ENCODE measurements at regions not wholly inside any gene's neighbourhood (a gene's known extent, or its start where the extent isn't known, plus 50 kb on each side); places are given as distances from the start of the nearest gene placed in this dataset.

DNA sequence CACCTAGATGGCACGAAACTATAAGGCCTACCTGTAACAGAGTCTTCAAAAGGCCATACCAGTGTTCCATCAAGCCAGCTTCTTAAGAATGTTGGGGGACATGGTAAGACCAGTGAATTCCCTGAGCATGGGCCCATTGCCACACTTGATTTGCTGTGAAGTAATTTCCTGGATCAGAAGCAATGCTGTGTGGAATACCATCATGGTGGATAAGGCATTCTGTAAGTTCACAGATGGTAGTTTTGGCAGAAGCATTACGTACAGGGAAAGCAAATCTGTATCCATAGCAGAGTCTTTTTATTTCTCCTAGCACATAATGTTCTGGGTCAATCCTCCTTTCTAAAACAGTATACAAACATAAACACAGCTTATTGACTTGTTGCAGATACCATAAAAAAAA lies 89.1 kb upstream of the MAST4 start:
- H3K4me3 ChIP-seq = no peak overlapping the region
- no peaks in the 10 kb centered on the region for H3K36me3 ChIP-seq
- no peaks in the 10 kb centered on the region for H3K9me3 ChIP-seq (ENCODE audit: low read depth)
- H3K27me3 ChIP-seq = no peaks in the 10 kb centered on the region
- peaks cover 5% of the 10 kb centered on the region for H3K9me3 Mint-ChIP-seq
- no peaks in the 10 kb centered on the region for H3K36me3 Mint-ChIP-seq
- H3K27ac ChIP-seq = no peak overlapping the region
- H3F3A ChIP-seq (ENCODE audit: low read depth) = no peaks in the 10 kb centered on the region
- DNase-seq (ENCODE audit: low spot score) = no peak
- H3K27ac Mint-ChIP-seq = no peak overlapping the region
- H3K9ac ChIP-seq = no peak overlapping the region
- no peak overlapping the region for H3K4me2 ChIP-seq
- H3K4me1 Mint-ChIP-seq = no peaks in the 10 kb centered on the region
- no peak overlapping the region for H3K4me3 Mint-ChIP-seq
- H3K27me3 Mint-ChIP-seq (ENCODE audit: insufficient read depth, low read depth) = peaks cover 10% of the 10 kb centered on the region
- TF ChIP-seq CTCF (IDR thresholded peaks at IDR 0.05) = no peak
- TF ChIP-seq EZH2 (IDR thresholded peaks at IDR 0.05) = no peak
- TF ChIP-seq EZH2phosphoT487 (IDR thresholded peaks at IDR 0.05) = no peak
- no peaks in the 10 kb centered on the region for H3K79me2 ChIP-seq (ENCODE audit: low read depth)
- H2AFZ ChIP-seq (replicated peaks) = no peak overlapping the region
- no peaks in the 10 kb centered on the region for H3K4me1 ChIP-seq
- H4K20me1 ChIP-seq (ENCODE audit: low read depth) = no peaks in the 10 kb centered on the region

DNA sequence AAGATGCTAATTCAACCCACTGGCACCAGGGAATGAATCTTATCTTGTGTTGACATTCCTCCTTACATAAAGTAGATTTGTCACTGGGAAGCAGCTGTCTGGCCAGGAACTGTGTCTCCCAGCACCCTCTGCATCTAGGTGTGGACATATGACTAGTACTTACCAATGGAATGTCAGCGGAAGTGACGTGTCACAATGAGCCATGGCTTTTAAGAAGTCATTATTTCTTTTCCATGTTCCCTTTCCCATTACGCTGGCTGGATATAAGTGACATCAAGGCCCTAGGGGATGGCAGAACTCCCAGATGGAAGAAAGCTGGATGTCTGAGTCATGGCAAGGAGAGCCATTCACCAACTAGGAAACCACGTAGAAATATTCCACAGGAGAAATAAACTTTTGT lies 84.7 kb upstream of the MAST4 start:
- Histone ChIP-seq H4K20me1 (ENCODE audit: low read depth) (no peaks in the 10 kb centered on the region), H3K4me1 (peaks cover 4% of the 10 kb centered on the region), H3K79me2 (ENCODE audit: low read depth) (no peaks in the 10 kb centered on the region), H3K9me3 (ENCODE audit: low read depth) (no peaks in the 10 kb centered on the region), H2AFZ (replicated peaks) (no peak overlapping the region), H3K9ac (no peak overlapping the region), H3K36me3 (no peaks in the 10 kb centered on the region), H3K4me2 (no peak overlapping the region), H3K27me3 (no peaks in the 10 kb centered on the region), H3K27ac (no peak overlapping the region), H3F3A (ENCODE audit: low read depth) (peaks cover under 1% of the 10 kb centered on the region), H3K4me3 (no peak overlapping the region)
- Mint-ChIP-seq H3K9me3 (no peaks in the 10 kb centered on the region), H3K36me3 (no peaks in the 10 kb centered on the region), H3K4me3 (no peak overlapping the region), H3K27ac (no peak overlapping the region), H3K4me1 (peaks cover 3% of the 10 kb centered on the region), H3K27me3 (ENCODE audit: insufficient read depth, low read depth) (peaks cover 11% of the 10 kb centered on the region)
- TF ChIP-seq EZH2 (IDR thresholded peaks at IDR 0.05) (no peak), EZH2phosphoT487 (IDR thresholded peaks at IDR 0.05) (no peak), CTCF (IDR thresholded peaks at IDR 0.05) (no peak)
- no peak for DNase-seq (ENCODE audit: low spot score)

DNA sequence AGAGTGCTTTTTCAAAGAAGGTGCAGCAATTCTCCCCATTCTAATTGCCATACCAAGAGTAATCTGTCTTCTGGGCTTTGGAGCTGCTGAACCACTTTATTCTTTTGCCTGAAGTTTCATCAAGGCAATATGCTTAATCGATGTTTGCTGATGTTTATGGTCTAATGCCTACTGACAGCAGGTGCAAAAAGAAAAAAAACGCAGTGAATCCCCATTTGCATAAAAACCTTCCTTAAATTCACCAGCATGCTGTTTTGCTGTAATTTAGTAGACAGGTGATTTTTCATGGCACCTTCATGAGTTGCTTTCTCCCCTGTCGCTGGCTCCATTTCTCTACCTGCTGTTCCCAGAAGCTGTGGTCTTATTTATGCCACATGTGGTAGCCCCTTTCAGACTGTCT lies 83.1 kb upstream of the MAST4 start:
- no peak overlapping the region for H3K4me3 Mint-ChIP-seq
- Histone ChIP-seq H3K27ac (no peak overlapping the region), H3F3A (ENCODE audit: low read depth) (peaks cover 9% of the 10 kb centered on the region), H3K79me2 (ENCODE audit: low read depth) (no peaks in the 10 kb centered on the region), H2AFZ (replicated peaks) (no peak overlapping the region), H3K36me3 (no peaks in the 10 kb centered on the region), H3K9me3 (ENCODE audit: low read depth) (no peaks in the 10 kb centered on the region), H3K4me3 (no peak overlapping the region), H3K27me3 (no peaks in the 10 kb centered on the region), H4K20me1 (ENCODE audit: low read depth) (no peaks in the 10 kb centered on the region), H3K4me1 (peaks cover 14% of the 10 kb centered on the region), H3K9ac (no peak overlapping the region), H3K4me2 (no peak overlapping the region)
- H3K27ac Mint-ChIP-seq = no peak overlapping the region
- H3K9me3 Mint-ChIP-seq = no peaks in the 10 kb centered on the region
- no peak for TF ChIP-seq EZH2 (IDR thresholded peaks at IDR 0.05)
- no peak for TF ChIP-seq EZH2phosphoT487 (IDR thresholded peaks at IDR 0.05)
- no peak for TF ChIP-seq CTCF (IDR thresholded peaks at IDR 0.05)
- no peaks in the 10 kb centered on the region for H3K36me3 Mint-ChIP-seq
- H3K27me3 Mint-ChIP-seq (ENCODE audit: insufficient read depth, low read depth) = peaks cover 11% of the 10 kb centered on the region
- peaks cover 16% of the 10 kb centered on the region for H3K4me1 Mint-ChIP-seq
- no peak for DNase-seq (ENCODE audit: low spot score)

Measured in neural progenitor cell (in vitro differentiated cells).